ENCODE measurements at regions not wholly inside any gene's neighbourhood (a gene's known extent, or its start where the extent isn't known, plus 50 kb on each side); places are given as distances from the start of the nearest gene placed in this dataset.

- ChIA-PET CTCF (no interaction called here), POLR2A (no interaction called here)
- no peak for TF ChIP-seq FOXM1 (IDR thresholded peaks at IDR 0.05; ENCODE audit: borderline replicate concordance)
- no peak for TF ChIP-seq BHLHE40 (IDR thresholded peaks at IDR 0.05; ENCODE audit: borderline replicate concordance)
- no peak for TF ChIP-seq FOXA1 (IDR thresholded peaks at IDR 0.05)
- no peak for TF ChIP-seq TARDBP (IDR thresholded peaks at IDR 0.05)
- no peak for TF ChIP-seq NFRKB (IDR thresholded peaks at IDR 0.05)
- no peak for TF ChIP-seq L3MBTL2 (conservative IDR thresholded peaks at IDR 0.05)
- no peak for TF ChIP-seq CTBP1 (IDR thresholded peaks at IDR 0.05; ENCODE audit: borderline replicate concordance)
- no peak for TF ChIP-seq SP1 (IDR thresholded peaks at IDR 0.05)
- TF ChIP-seq ZNF384 (IDR thresholded peaks at IDR 0.05), result no peak
- TF ChIP-seq HDGF (IDR thresholded peaks at IDR 0.05; ENCODE audit: borderline replicate concordance), result no peak
- TF ChIP-seq PKNOX1 (IDR thresholded peaks at IDR 0.05), result no peak
- TF ChIP-seq FOXK2 (IDR thresholded peaks at IDR 0.05), result no peak
- DNase-seq (ENCODE audit: extremely low spot score), result no peak
These were observed 695.5 kb upstream of the DDX18 start for GRCh38 chr2:117118994-117119393.

- ChIA-PET CTCF (no interaction called here), POLR2A (no interaction called here)
- TF ChIP-seq NFRKB (IDR thresholded peaks at IDR 0.05) (no peak), HDGF (IDR thresholded peaks at IDR 0.05; ENCODE audit: borderline replicate concordance) (no peak), L3MBTL2 (conservative IDR thresholded peaks at IDR 0.05) (no peak)
- DNase-seq (ENCODE audit: extremely low spot score), result no peak
These were observed 691.1 kb upstream of the DDX18 start for GRCh38 chr2:117123362-117123761.

- DNase-seq (ENCODE audit: extremely low spot score), result no peak
- CTCF ChIA-PET, result no interaction called here
- POLR2A ChIA-PET, result no interaction called here
These were observed 687.8 kb upstream of the DDX18 start for GRCh38 chr2:117126656-117127055.

GRCh38 chr2:117127680-117128079 is 686.8 kb upstream of the DDX18 start:
- ChIA-PET CTCF (no interaction called here), POLR2A (no interaction called here)
- TF ChIP-seq PKNOX1 (IDR thresholded peaks at IDR 0.05), result no peak
- no peak for TF ChIP-seq HDGF (IDR thresholded peaks at IDR 0.05; ENCODE audit: borderline replicate concordance)
- no peak for TF ChIP-seq FOXM1 (IDR thresholded peaks at IDR 0.05; ENCODE audit: borderline replicate concordance)
- no peak for TF ChIP-seq LEF1 (IDR thresholded peaks at IDR 0.05; ENCODE audit: borderline replicate concordance)
- TF ChIP-seq CTBP1 (IDR thresholded peaks at IDR 0.05; ENCODE audit: borderline replicate concordance), result no peak
- TF ChIP-seq ELF4 (IDR thresholded peaks at IDR 0.05), result no peak
- no peak for TF ChIP-seq L3MBTL2 (conservative IDR thresholded peaks at IDR 0.05)
- no peak for TF ChIP-seq BHLHE40 (IDR thresholded peaks at IDR 0.05; ENCODE audit: borderline replicate concordance)
- TF ChIP-seq FOXA1 (IDR thresholded peaks at IDR 0.05), result no peak
- no peak for TF ChIP-seq NFRKB (IDR thresholded peaks at IDR 0.05)
- no peak for TF ChIP-seq ARNT (IDR thresholded peaks at IDR 0.05)
- TF ChIP-seq TARDBP (IDR thresholded peaks at IDR 0.05), result no peak
- TF ChIP-seq FOXK2 (IDR thresholded peaks at IDR 0.05), result no peak
- no peak for TF ChIP-seq SP1 (IDR thresholded peaks at IDR 0.05)
- no peak for TF ChIP-seq SUZ12 (IDR thresholded peaks at IDR 0.05)
- TF ChIP-seq ZNF384 (IDR thresholded peaks at IDR 0.05), result no peak
- DNase-seq (ENCODE audit: extremely low spot score), result no peak

More at GRCh38 chr2:117126656-117127055, 687.8 kb upstream of the DDX18 start:
- no peak for TF ChIP-seq LEF1 (IDR thresholded peaks at IDR 0.05; ENCODE audit: borderline replicate concordance)
- no peak for TF ChIP-seq CTBP1 (IDR thresholded peaks at IDR 0.05; ENCODE audit: borderline replicate concordance)
- TF ChIP-seq FOXM1 (IDR thresholded peaks at IDR 0.05; ENCODE audit: borderline replicate concordance), result no peak
- no peak for TF ChIP-seq HDGF (IDR thresholded peaks at IDR 0.05; ENCODE audit: borderline replicate concordance)
- TF ChIP-seq FOXK2 (IDR thresholded peaks at IDR 0.05), result no peak
- TF ChIP-seq TARDBP (IDR thresholded peaks at IDR 0.05), result no peak
- TF ChIP-seq BHLHE40 (IDR thresholded peaks at IDR 0.05; ENCODE audit: borderline replicate concordance), result no peak
- TF ChIP-seq ARNT (IDR thresholded peaks at IDR 0.05), result no peak
- TF ChIP-seq PKNOX1 (IDR thresholded peaks at IDR 0.05), result no peak
- TF ChIP-seq SP1 (IDR thresholded peaks at IDR 0.05), result no peak
- no peak for TF ChIP-seq NFRKB (IDR thresholded peaks at IDR 0.05)
- no peak for TF ChIP-seq ZNF384 (IDR thresholded peaks at IDR 0.05)
- no peak for TF ChIP-seq FOXA1 (IDR thresholded peaks at IDR 0.05)
- no peak for TF ChIP-seq L3MBTL2 (conservative IDR thresholded peaks at IDR 0.05)
- TF ChIP-seq SUZ12 (IDR thresholded peaks at IDR 0.05), result no peak

GRCh38 chr2:117128461-117128860 is 686.0 kb upstream of the DDX18 start:
- DNase-seq (ENCODE audit: extremely low spot score), result no peak
- POLR2A ChIA-PET, result no interaction called here
- TF ChIP-seq ZNF384 (IDR thresholded peaks at IDR 0.05) (no peak), FOXA1 (IDR thresholded peaks at IDR 0.05) (no peak)
- CTCF ChIA-PET, result no interaction called here

GRCh38 chr2:117137371-117137770 is 677.1 kb upstream of the DDX18 start:
- ChIA-PET POLR2A (no interaction called here), CTCF (no interaction called here)
- no peak for TF ChIP-seq TARDBP (IDR thresholded peaks at IDR 0.05)
- no peak for TF ChIP-seq FOXK2 (IDR thresholded peaks at IDR 0.05)
- no peak for TF ChIP-seq BHLHE40 (IDR thresholded peaks at IDR 0.05; ENCODE audit: borderline replicate concordance)
- TF ChIP-seq L3MBTL2 (conservative IDR thresholded peaks at IDR 0.05), result no peak
- no peak for TF ChIP-seq SP1 (IDR thresholded peaks at IDR 0.05)
- no peak for TF ChIP-seq LEF1 (IDR thresholded peaks at IDR 0.05; ENCODE audit: borderline replicate concordance)
- TF ChIP-seq ELF4 (IDR thresholded peaks at IDR 0.05), result no peak
- TF ChIP-seq NFRKB (IDR thresholded peaks at IDR 0.05), result no peak
- no peak for TF ChIP-seq HDGF (IDR thresholded peaks at IDR 0.05; ENCODE audit: borderline replicate concordance)
- TF ChIP-seq ZNF384 (IDR thresholded peaks at IDR 0.05), result no peak
- no peak for TF ChIP-seq FOXM1 (IDR thresholded peaks at IDR 0.05; ENCODE audit: borderline replicate concordance)
- TF ChIP-seq PKNOX1 (IDR thresholded peaks at IDR 0.05), result no peak
- TF ChIP-seq FOXA1 (IDR thresholded peaks at IDR 0.05), result no peak
- no peak for TF ChIP-seq ARNT (IDR thresholded peaks at IDR 0.05)
- no peak for TF ChIP-seq CTBP1 (IDR thresholded peaks at IDR 0.05; ENCODE audit: borderline replicate concordance)
- no peak for TF ChIP-seq SUZ12 (IDR thresholded peaks at IDR 0.05)
- DNase-seq (ENCODE audit: extremely low spot score), result no peak

All from HEK293T (cell line).